GM23338 (cell line): ENCODE measurements at regions not wholly inside any gene's neighbourhood (a gene's known extent, or its start where the extent isn't known, plus 50 kb on each side); places are given as distances from the start of the nearest gene placed in this dataset.

ENCODE experiments used
- ATAC-seq: fragments of 200-7000 bp; cut with Tn5 transposase; 3 replicates; pipeline ENCODE4 v1.9.1; 2020
- DNase-seq: peaks from one replicate; pipeline ENCODE4 v3.0.0-alpha.2; 2015; ENCODE audit warnings: low spot score
- H2AFZ ChIP-seq: fragments of 200-600 bp; sonication (generic); 2 replicates; pipeline ENCODE4 v1.8.0; 2016; ENCODE audit warnings: antibody characterized with exemption, mild to moderate bottlenecking, moderate library complexity
- H3F3A ChIP-seq: fragments of 200-600 bp; sonication (generic); replicated peaks from 2 replicates; pipeline ENCODE4 v1.8.0; 2017; ENCODE audit warnings: antibody characterized with exemption, mixed run types, low read depth
- H3K27ac ChIP-seq: fragments of 200-600 bp; sonication (generic); 2 replicates; pipeline ENCODE4 v1.6.1; 2016; ENCODE audit warnings: low read depth
- H3K27me3 ChIP-seq: fragments of 200-600 bp; sonication (generic); 2 replicates; pipeline ENCODE4 v1.8.0; 2016; ENCODE audit warnings: mild to moderate bottlenecking, mixed run types, moderate library complexity; ENCODE audit not compliant: insufficient read depth
- H3K36me3 ChIP-seq: fragments of 200-600 bp; sonication (generic); 2 replicates; pipeline ENCODE4 v1.8.0; 2016; ENCODE audit warnings: mild to moderate bottlenecking; ENCODE audit not compliant: insufficient read depth
- H3K4me1 ChIP-seq: fragments of 200-600 bp; sonication (generic); 2 replicates; pipeline ENCODE4 v1.8.0; 2016; ENCODE audit warnings: mild to moderate bottlenecking, moderate library complexity; ENCODE audit not compliant: insufficient read depth
- H3K4me2 ChIP-seq: fragments of 200-600 bp; sonication (generic); 2 replicates; pipeline ENCODE4 v1.7.1; 2017; ENCODE audit warnings: mixed run types
- H3K4me3 ChIP-seq: fragments of 200-600 bp; sonication (generic); 2 replicates; pipeline ENCODE4 v1.6.1; 2016; ENCODE audit warnings: mixed run types
- H3K79me2 ChIP-seq: fragments of 200-600 bp; sonication (generic); replicated peaks from 2 replicates; pipeline ENCODE4 v1.8.0; 2017; ENCODE audit warnings: mild to moderate bottlenecking; ENCODE audit not compliant: insufficient read depth
- H3K9me2 ChIP-seq: fragments of 200-600 bp; sonication (generic); 2 replicates; pipeline ENCODE4 v1.8.0; 2017; ENCODE audit not compliant: insufficient read depth
- H4K20me1 ChIP-seq: fragments of 200-600 bp; sonication (generic); replicated peaks from 2 replicates; pipeline ENCODE4 v1.8.0; 2017; ENCODE audit warnings: mild to moderate bottlenecking; ENCODE audit not compliant: insufficient read depth
- H3K27ac Mint-ChIP-seq: 2 replicates; pipeline ENCODE4 v1.8.0; 2020; ENCODE audit warnings: inconsistent platforms, mild to moderate bottlenecking, moderate library complexity, mixed read lengths
- H3K27me3 Mint-ChIP-seq: 3 replicates; pipeline ENCODE4 v1.8.0; 2022; ENCODE audit warnings: low read depth, mild to moderate bottlenecking, moderate library complexity, mixed read lengths, inconsistent platforms; ENCODE audit not compliant: insufficient read depth, poor library complexity
- H3K36me3 Mint-ChIP-seq: 3 replicates; pipeline ENCODE4 v1.8.0; 2021; ENCODE audit warnings: low read depth, mild to moderate bottlenecking, inconsistent platforms, moderate library complexity, mixed read lengths
- H3K4me1 Mint-ChIP-seq: 3 replicates; pipeline ENCODE4 v1.8.0; 2020; ENCODE audit warnings: mild to moderate bottlenecking, inconsistent platforms, mixed read lengths
- H3K4me3 Mint-ChIP-seq: 3 replicates; pipeline ENCODE4 v1.8.0; 2021; ENCODE audit warnings: moderate library complexity, mild to moderate bottlenecking, inconsistent platforms, mixed read lengths
- H3K9me3 Mint-ChIP-seq: 3 replicates; pipeline ENCODE4 v1.8.0; 2020; ENCODE audit warnings: moderate library complexity, mild to moderate bottlenecking, inconsistent platforms, mixed read lengths
- CTCF ChIP-seq, 2 experiments: fragments of 200-600 bp in 1 of 2; sonication (generic) in 1 of 2; conservative IDR thresholded peaks; 2 replicates each; pipeline versions ENCODE4 v1.5.1 to v1.6.1; 2016 to 2017; ENCODE audit warnings: antibody characterized with exemption in 2 of 2, low read depth in 2 of 2, mild to moderate bottlenecking in 2 of 2, moderate library complexity in 1 of 2
- EZH2 ChIP-seq: fragments of 200-600 bp; sonication (generic); IDR thresholded peaks from one replicate; pipeline ENCODE4 v1.8.0; 2017; ENCODE audit warnings: antibody characterized with exemption, mild to moderate bottlenecking, low read depth; ENCODE audit not compliant: unreplicated experiment
- JUNB ChIP-seq: IDR thresholded peaks from one replicate; pipeline ENCODE4 v1.6.1; 2016; ENCODE audit warnings: antibody characterized with exemption; ENCODE audit not compliant: unreplicated experiment
- REST ChIP-seq: IDR thresholded peaks from one replicate; pipeline ENCODE4 v1.6.1; 2018; ENCODE audit warnings: antibody characterized with exemption; ENCODE audit not compliant: unreplicated experiment
- ZNF462 ChIP-seq: fragments of 250-450 bp; sonication (Bioruptor Pico); IDR thresholded peaks from 2 replicates; pipeline ENCODE4 v1.5.0; 2020; ENCODE audit warnings: mild to moderate bottlenecking, moderate library complexity

- TF ChIP-seq CTCF (conservative IDR thresholded peaks at IDR 0.05; ENCODE audit: low read depth in 2 of 2) (no peak), EZH2 (no peak), REST (no peak), JUNB (no peak), ZNF462 (CRISPR knock-in tag) (no peak)
- H3K4me1 Mint-ChIP-seq: no peaks in the 10 kb centered on the region
- no peak overlapping the region for H3K4me3 Mint-ChIP-seq
- H3K4me2 ChIP-seq: no peak overlapping the region
- no peaks in the 10 kb centered on the region for H3K79me2 ChIP-seq
- H3K27me3 ChIP-seq: no peaks in the 10 kb centered on the region
- H3F3A ChIP-seq: no peaks in the 10 kb centered on the region
- ATAC-seq: no peak
- no peaks in the 10 kb centered on the region for H3K4me1 ChIP-seq
- H3K36me3 ChIP-seq: no peaks in the 10 kb centered on the region
- H2AFZ ChIP-seq: no peak overlapping the region
- no peaks in the 10 kb centered on the region for H3K9me3 Mint-ChIP-seq
- no peak overlapping the region for H3K27ac ChIP-seq
- H4K20me1 ChIP-seq: no peaks in the 10 kb centered on the region
- H3K36me3 Mint-ChIP-seq: no peaks in the 10 kb centered on the region
- DNase-seq: no peak
- no peak overlapping the region for H3K27ac Mint-ChIP-seq
- H3K27me3 Mint-ChIP-seq: no peaks in the 10 kb centered on the region
- 0 out of 2 replicates have a peak, but pooled peaks cover 3% of the 10 kb centered on the region for H3K9me2 ChIP-seq
- H3K4me3 ChIP-seq: no peak overlapping the region
These were observed 70.7 kb upstream of the DPH6 start for GRCh38 chr15:35616498-35617271.
